ENCODE measurements at regions not wholly inside any gene's neighbourhood (a gene's known extent, or its start where the extent isn't known, plus 50 kb on each side); places are given as distances from the start of the nearest gene placed in this dataset.

DNA sequence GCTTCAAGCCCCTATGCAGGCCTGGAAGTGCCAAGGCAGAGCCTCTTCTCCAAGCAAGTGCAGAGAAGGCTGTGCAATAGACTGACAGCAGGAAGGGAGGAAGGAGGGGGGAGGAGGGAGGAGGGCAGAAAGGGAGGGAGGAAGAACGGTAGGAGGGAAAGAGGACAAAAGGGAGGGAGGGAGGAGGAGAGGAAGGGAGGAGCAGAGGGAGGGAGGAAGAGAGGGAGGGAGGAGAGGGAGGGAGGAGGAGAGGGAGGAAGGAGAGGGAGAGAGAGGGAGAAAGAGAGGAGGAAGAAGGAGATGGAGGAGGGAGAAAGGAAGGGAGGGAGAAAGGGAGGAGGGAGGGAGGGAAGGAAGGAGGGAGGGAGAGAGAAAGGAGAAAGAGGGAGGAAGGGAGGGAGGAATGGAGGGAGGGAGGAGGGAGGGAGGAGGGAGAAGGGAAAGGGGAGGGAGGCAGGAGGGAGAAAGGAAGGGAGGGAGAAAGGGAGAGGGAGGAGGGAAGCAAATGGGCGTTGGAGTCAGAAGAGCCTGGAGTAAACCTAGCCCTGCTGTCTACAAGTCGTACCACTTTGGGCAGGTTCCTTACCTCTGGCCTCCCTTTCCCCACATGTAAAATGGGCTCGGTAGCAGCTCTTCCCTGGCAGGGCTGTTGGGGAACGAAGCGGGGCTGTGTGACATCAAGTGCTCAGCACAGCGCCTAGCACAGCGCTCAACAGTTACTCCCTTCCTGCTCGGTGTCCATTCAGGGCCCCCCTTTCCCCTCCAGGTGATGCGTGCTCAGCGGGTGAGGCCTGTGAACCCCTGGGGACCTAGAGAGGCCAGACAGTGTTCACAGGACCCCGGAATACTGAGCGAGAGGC lies 244.6 kb downstream of the NPHP4 start:
- DNase-seq (ENCODE audit: low spot score): no peak
- Histone ChIP-seq H3K9ac (ENCODE audit: low read depth in 1 of 2, low read length in 2 of 2) (no peak overlapping the region), H3K36me3 (ENCODE audit: control insufficient read depth in 4 of 4, insufficient read depth in 3 of 4, low read depth in 1 of 4, low read length in 3 of 4) (no peaks in the 10 kb centered on the region), H3K4me3 (ENCODE audit: low read depth in 1 of 3, low read length in 3 of 3) (no peak overlapping the region), H3K9me3 (ENCODE audit: control insufficient read depth in 4 of 4, low read length in 3 of 4) (no peaks in the 10 kb centered on the region), H3K27ac (ENCODE audit: low read depth in 1 of 2, low read length in 2 of 2) (no peak overlapping the region), H3K27me3 (ENCODE audit: control insufficient read depth in 4 of 4, insufficient read depth in 4 of 4, low read length in 3 of 4) (peaks cover 0 to 6% (median 0%) of the 10 kb centered on the region in 4 donors), H3K4me1 (ENCODE audit: control insufficient read depth in 4 of 4, insufficient read depth in 4 of 4, low read length in 3 of 4) (no peaks in the 10 kb centered on the region)
- TF ChIP-seq GABPA (IDR thresholded peaks at IDR 0.05 in 1 of 2, conservative IDR thresholded peaks at IDR 0.05 in 1 of 2) (no peak), HNF4G (IDR thresholded peaks at IDR 0.05) (no peak), FOXA2 (IDR thresholded peaks at IDR 0.05) (no peak), SP1 (IDR thresholded peaks at IDR 0.05) (no peak), HNF4A (conservative IDR thresholded peaks at IDR 0.05) (no peak), REST (IDR thresholded peaks at IDR 0.05) (no peak)
- 68% methylated on average over 13 of the region's 13 CpGs for WGBS

DNA sequence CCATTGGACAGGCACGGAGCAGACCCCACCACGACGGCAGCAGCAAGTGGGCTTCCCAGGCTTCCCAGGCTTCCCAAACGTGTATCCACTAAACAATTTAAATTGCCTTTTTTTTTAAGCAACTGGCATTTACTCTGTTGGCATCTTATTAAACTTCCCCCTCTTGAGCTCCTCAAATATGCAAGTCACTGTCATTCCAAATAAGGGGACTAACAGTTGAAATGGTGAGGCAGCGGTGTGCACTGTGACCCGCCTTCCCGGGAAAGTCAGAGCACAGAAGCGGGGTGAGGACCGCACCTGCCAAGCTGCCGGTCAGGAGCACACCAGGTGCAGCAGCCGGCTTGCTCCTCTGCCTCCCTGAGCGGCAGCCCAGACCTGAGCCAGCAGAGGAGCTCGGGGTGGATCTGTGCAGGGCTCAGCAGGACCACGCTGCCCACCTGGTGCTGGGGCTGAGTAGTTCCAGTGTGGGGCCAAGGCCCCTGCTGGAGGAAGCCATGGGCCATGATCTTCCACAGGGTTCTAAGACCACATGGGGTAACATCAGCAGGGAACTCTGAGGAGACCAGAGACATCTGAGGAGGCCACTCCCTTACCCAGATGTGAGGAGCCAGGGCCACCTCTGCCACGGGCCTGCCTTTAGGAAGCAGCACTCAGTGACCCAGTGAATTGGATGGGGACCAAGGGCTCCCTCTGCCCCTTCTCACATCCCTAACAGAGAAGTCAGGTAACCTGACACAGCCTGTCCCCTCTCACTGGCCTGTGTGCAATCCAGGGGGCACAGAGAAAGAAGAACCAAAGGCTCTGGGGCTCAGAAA lies 245.4 kb downstream of the NPHP4 start:
- Histone ChIP-seq H3K9me3 (ENCODE audit: control insufficient read depth in 4 of 4, low read length in 3 of 4) (no peaks in the 10 kb centered on the region), H3K27me3 (ENCODE audit: control insufficient read depth in 4 of 4, insufficient read depth in 4 of 4, low read length in 3 of 4) (peaks cover 0 to 6% (median 0%) of the 10 kb centered on the region in 4 donors), H3K4me1 (ENCODE audit: control insufficient read depth in 4 of 4, insufficient read depth in 4 of 4, low read length in 3 of 4) (no peaks in the 10 kb centered on the region), H3K9ac (ENCODE audit: low read depth in 1 of 2, low read length in 2 of 2) (no peak overlapping the region), H3K36me3 (ENCODE audit: control insufficient read depth in 4 of 4, insufficient read depth in 3 of 4, low read depth in 1 of 4, low read length in 3 of 4) (no peaks in the 10 kb centered on the region), H3K4me3 (ENCODE audit: low read depth in 1 of 3, low read length in 3 of 3) (no peak overlapping the region), H3K27ac (ENCODE audit: low read depth in 1 of 2, low read length in 2 of 2) (no peak overlapping the region)
- no peak for DNase-seq (ENCODE audit: low spot score)
- TF ChIP-seq CTCF (IDR thresholded peaks at IDR 0.05; ENCODE audit: low read depth, low read length, missing input control) (no peak), SP1 (IDR thresholded peaks at IDR 0.05) (no peak), HNF4G (IDR thresholded peaks at IDR 0.05) (no peak), RAD21 (IDR thresholded peaks at IDR 0.05) (no peak), EGR1 (IDR thresholded peaks at IDR 0.05; ENCODE audit: low read depth in 2 of 2) (no peak), HNF4A (conservative IDR thresholded peaks at IDR 0.05) (no peak), MAX (IDR thresholded peaks at IDR 0.05) (no peak), GABPA (IDR thresholded peaks at IDR 0.05 in 1 of 2, conservative IDR thresholded peaks at IDR 0.05 in 1 of 2) (no peak)
- WGBS: 46% methylated on average over 15 of the region's 15 CpGs
